GM23338 (cell line): ENCODE measurements at regions not wholly inside any gene's neighbourhood (a gene's known extent, or its start where the extent isn't known, plus 50 kb on each side); places are given as distances from the start of the nearest gene placed in this dataset.

ENCODE experiments used
- ATAC-seq: fragments of 200-7000 bp; cut with Tn5 transposase; 3 replicates; pipeline ENCODE4 v1.9.1; 2020
- DNase-seq: peaks from one replicate; pipeline ENCODE4 v3.0.0-alpha.2; 2015; ENCODE audit warnings: low spot score
- H2AFZ ChIP-seq: fragments of 200-600 bp; sonication (generic); 2 replicates; pipeline ENCODE4 v1.8.0; 2016; ENCODE audit warnings: antibody characterized with exemption, mild to moderate bottlenecking, moderate library complexity
- H3F3A ChIP-seq: fragments of 200-600 bp; sonication (generic); replicated peaks from 2 replicates; pipeline ENCODE4 v1.8.0; 2017; ENCODE audit warnings: antibody characterized with exemption, mixed run types, low read depth
- H3K27ac ChIP-seq: fragments of 200-600 bp; sonication (generic); 2 replicates; pipeline ENCODE4 v1.6.1; 2016; ENCODE audit warnings: low read depth
- H3K27me3 ChIP-seq: fragments of 200-600 bp; sonication (generic); 2 replicates; pipeline ENCODE4 v1.8.0; 2016; ENCODE audit warnings: mild to moderate bottlenecking, mixed run types, moderate library complexity; ENCODE audit not compliant: insufficient read depth
- H3K36me3 ChIP-seq: fragments of 200-600 bp; sonication (generic); 2 replicates; pipeline ENCODE4 v1.8.0; 2016; ENCODE audit warnings: mild to moderate bottlenecking; ENCODE audit not compliant: insufficient read depth
- H3K4me1 ChIP-seq: fragments of 200-600 bp; sonication (generic); 2 replicates; pipeline ENCODE4 v1.8.0; 2016; ENCODE audit warnings: mild to moderate bottlenecking, moderate library complexity; ENCODE audit not compliant: insufficient read depth
- H3K4me2 ChIP-seq: fragments of 200-600 bp; sonication (generic); 2 replicates; pipeline ENCODE4 v1.7.1; 2017; ENCODE audit warnings: mixed run types
- H3K4me3 ChIP-seq: fragments of 200-600 bp; sonication (generic); 2 replicates; pipeline ENCODE4 v1.6.1; 2016; ENCODE audit warnings: mixed run types
- H3K79me2 ChIP-seq: fragments of 200-600 bp; sonication (generic); replicated peaks from 2 replicates; pipeline ENCODE4 v1.8.0; 2017; ENCODE audit warnings: mild to moderate bottlenecking; ENCODE audit not compliant: insufficient read depth
- H3K9me2 ChIP-seq: fragments of 200-600 bp; sonication (generic); 2 replicates; pipeline ENCODE4 v1.8.0; 2017; ENCODE audit not compliant: insufficient read depth
- H4K20me1 ChIP-seq: fragments of 200-600 bp; sonication (generic); replicated peaks from 2 replicates; pipeline ENCODE4 v1.8.0; 2017; ENCODE audit warnings: mild to moderate bottlenecking; ENCODE audit not compliant: insufficient read depth
- H3K27ac Mint-ChIP-seq: 2 replicates; pipeline ENCODE4 v1.8.0; 2020; ENCODE audit warnings: inconsistent platforms, mild to moderate bottlenecking, moderate library complexity, mixed read lengths
- H3K27me3 Mint-ChIP-seq: 3 replicates; pipeline ENCODE4 v1.8.0; 2022; ENCODE audit warnings: low read depth, mild to moderate bottlenecking, moderate library complexity, mixed read lengths, inconsistent platforms; ENCODE audit not compliant: insufficient read depth, poor library complexity
- H3K36me3 Mint-ChIP-seq: 3 replicates; pipeline ENCODE4 v1.8.0; 2021; ENCODE audit warnings: low read depth, mild to moderate bottlenecking, inconsistent platforms, moderate library complexity, mixed read lengths
- H3K4me1 Mint-ChIP-seq: 3 replicates; pipeline ENCODE4 v1.8.0; 2020; ENCODE audit warnings: mild to moderate bottlenecking, inconsistent platforms, mixed read lengths
- H3K4me3 Mint-ChIP-seq: 3 replicates; pipeline ENCODE4 v1.8.0; 2021; ENCODE audit warnings: moderate library complexity, mild to moderate bottlenecking, inconsistent platforms, mixed read lengths
- H3K9me3 Mint-ChIP-seq: 3 replicates; pipeline ENCODE4 v1.8.0; 2020; ENCODE audit warnings: moderate library complexity, mild to moderate bottlenecking, inconsistent platforms, mixed read lengths
- CREB1 ChIP-seq: fragments of 250-450 bp; sonication (Bioruptor Pico); IDR thresholded peaks from 2 replicates; pipeline ENCODE4 v1.5.0; 2020; ENCODE audit warnings: low read depth, mild to moderate bottlenecking, moderate library complexity
- CTCF ChIP-seq, 2 experiments: fragments of 200-600 bp in 1 of 2; sonication (generic) in 1 of 2; conservative IDR thresholded peaks; 2 replicates each; pipeline versions ENCODE4 v1.5.1 to v1.6.1; 2016 to 2017; ENCODE audit warnings: antibody characterized with exemption in 2 of 2, low read depth in 2 of 2, mild to moderate bottlenecking in 2 of 2, moderate library complexity in 1 of 2
- ETS1 ChIP-seq: IDR thresholded peaks from 2 replicates; pipeline ENCODE4 v1.6.1; 2016; ENCODE audit warnings: antibody characterized with exemption
- EZH2 ChIP-seq: fragments of 200-600 bp; sonication (generic); IDR thresholded peaks from one replicate; pipeline ENCODE4 v1.8.0; 2017; ENCODE audit warnings: antibody characterized with exemption, mild to moderate bottlenecking, low read depth; ENCODE audit not compliant: unreplicated experiment
- EZH2phosphoT487 ChIP-seq: fragments of 200-600 bp; sonication (generic); IDR thresholded peaks from one replicate; pipeline ENCODE4 v1.8.1; 2018; ENCODE audit warnings: antibody characterized with exemption; ENCODE audit not compliant: unreplicated experiment
- JUNB ChIP-seq: IDR thresholded peaks from one replicate; pipeline ENCODE4 v1.6.1; 2016; ENCODE audit warnings: antibody characterized with exemption; ENCODE audit not compliant: unreplicated experiment
- NANOG ChIP-seq: IDR thresholded peaks from 2 replicates; pipeline ENCODE4 v1.6.1; 2016; ENCODE audit warnings: antibody characterized with exemption, borderline replicate concordance
- POLR2AphosphoS5 ChIP-seq: IDR thresholded peaks from 2 replicates; pipeline ENCODE4 v1.6.1; 2016; ENCODE audit warnings: antibody characterized with exemption, low read depth
- REST ChIP-seq: IDR thresholded peaks from one replicate; pipeline ENCODE4 v1.6.1; 2018; ENCODE audit warnings: antibody characterized with exemption; ENCODE audit not compliant: unreplicated experiment
- STAT1 ChIP-seq: IDR thresholded peaks from one replicate; pipeline ENCODE4 v1.6.1; 2016; ENCODE audit warnings: antibody characterized with exemption; ENCODE audit not compliant: unreplicated experiment
- ZNF114 ChIP-seq: fragments of 250-450 bp; sonication (Bioruptor Pico); IDR thresholded peaks from 2 replicates; pipeline ENCODE4 v1.5.0; 2020; ENCODE audit warnings: mild to moderate bottlenecking, moderate library complexity
- ZNF331 ChIP-seq: fragments of 250-450 bp; sonication (Bioruptor Pico); IDR thresholded peaks from 2 replicates; pipeline ENCODE4 v1.5.0; 2020; ENCODE audit warnings: low read depth, mild to moderate bottlenecking, moderate library complexity
- ZNF462 ChIP-seq: fragments of 250-450 bp; sonication (Bioruptor Pico); IDR thresholded peaks from 2 replicates; pipeline ENCODE4 v1.5.0; 2020; ENCODE audit warnings: mild to moderate bottlenecking, moderate library complexity

- H3K4me3 Mint-ChIP-seq, result no peak overlapping the region
- Histone ChIP-seq H3K4me2 (no peak overlapping the region), H3K4me1 (no peaks in the 10 kb centered on the region), H3K36me3 (no peaks in the 10 kb centered on the region), H4K20me1 (no peaks in the 10 kb centered on the region), H3K27me3 (no peaks in the 10 kb centered on the region), H2AFZ (no peak overlapping the region), H3K79me2 (no peaks in the 10 kb centered on the region), H3K4me3 (no peak overlapping the region), H3K9me2 (peaks cover 4% of the 10 kb centered on the region; the same call in 1 of the 2 replicates), H3K27ac (no peak overlapping the region), H3F3A (no peaks in the 10 kb centered on the region)
- H3K36me3 Mint-ChIP-seq, result no peaks in the 10 kb centered on the region
- no peaks in the 10 kb centered on the region for H3K4me1 Mint-ChIP-seq
- TF ChIP-seq POLR2AphosphoS5 (no peak), ZNF462 (CRISPR knock-in tag) (no peak), JUNB (no peak), ZNF331 (CRISPR knock-in tag) (no peak), STAT1 (no peak), CTCF (conservative IDR thresholded peaks at IDR 0.05; ENCODE audit: low read depth in 2 of 2) (no peak), REST (no peak), NANOG (no peak), EZH2 (no peak), ETS1 (no peak), EZH2phosphoT487 (no peak), ZNF114 (no peak), CREB1 (CRISPR knock-in tag) (no peak)
- no peak overlapping the region for H3K27ac Mint-ChIP-seq
- no peak for DNase-seq
- peaks cover 1% of the 10 kb centered on the region for H3K27me3 Mint-ChIP-seq
- ATAC-seq, result no peak
- no peaks in the 10 kb centered on the region; the same call in 2 of the 3 replicates for H3K9me3 Mint-ChIP-seq
These were observed 60.1 kb upstream of the DYNLRB2 start for GRCh38 chr16:80480664-80481063.
